Epithelial cell of esophagus (primary cell): ENCODE measurements at regions not wholly inside any gene's neighbourhood (a gene's known extent, or its start where the extent isn't known, plus 50 kb on each side); places are given as distances from the start of the nearest gene placed in this dataset.
"Not testable (repeated sequence)": the region's sequence is repeated elsewhere in the genome, so short reads cannot be mapped to it uniquely, and the experiment has no call there.

ENCODE experiments used
- DNase-seq: peaks from one replicate; pipeline ENCODE4 v3.0.0; 2010; ENCODE audit warnings: low read depth
- H3K4me3 ChIP-seq: 2 replicates; pipeline ENCODE4 v1.5.1; 2011; ENCODE audit warnings: mild to moderate bottlenecking, low read length, control low read depth
- TF ChIP-seq, protein P1 (sequence below): IDR thresholded peaks from 2 replicates; pipeline ENCODE4 v1.5.1; 2011; ENCODE audit warnings: low read depth, mild to moderate bottlenecking, low read length, control low read depth, inconsistent platforms; ENCODE audit not compliant: insufficient read depth; ENCODE audit errors: missing control alignments

- no peak for DNase-seq
- H3K4me3 ChIP-seq = no peak overlapping the region
- TF ChIP-seq, protein P1, sequence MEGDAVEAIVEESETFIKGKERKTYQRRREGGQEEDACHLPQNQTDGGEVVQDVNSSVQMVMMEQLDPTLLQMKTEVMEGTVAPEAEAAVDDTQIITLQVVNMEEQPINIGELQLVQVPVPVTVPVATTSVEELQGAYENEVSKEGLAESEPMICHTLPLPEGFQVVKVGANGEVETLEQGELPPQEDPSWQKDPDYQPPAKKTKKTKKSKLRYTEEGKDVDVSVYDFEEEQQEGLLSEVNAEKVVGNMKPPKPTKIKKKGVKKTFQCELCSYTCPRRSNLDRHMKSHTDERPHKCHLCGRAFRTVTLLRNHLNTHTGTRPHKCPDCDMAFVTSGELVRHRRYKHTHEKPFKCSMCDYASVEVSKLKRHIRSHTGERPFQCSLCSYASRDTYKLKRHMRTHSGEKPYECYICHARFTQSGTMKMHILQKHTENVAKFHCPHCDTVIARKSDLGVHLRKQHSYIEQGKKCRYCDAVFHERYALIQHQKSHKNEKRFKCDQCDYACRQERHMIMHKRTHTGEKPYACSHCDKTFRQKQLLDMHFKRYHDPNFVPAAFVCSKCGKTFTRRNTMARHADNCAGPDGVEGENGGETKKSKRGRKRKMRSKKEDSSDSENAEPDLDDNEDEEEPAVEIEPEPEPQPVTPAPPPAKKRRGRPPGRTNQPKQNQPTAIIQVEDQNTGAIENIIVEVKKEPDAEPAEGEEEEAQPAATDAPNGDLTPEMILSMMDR = no peak
These were observed 139.6 kb downstream of the CRLF2 start for GRCh38 chrX:1072637-1073377.

DNA sequence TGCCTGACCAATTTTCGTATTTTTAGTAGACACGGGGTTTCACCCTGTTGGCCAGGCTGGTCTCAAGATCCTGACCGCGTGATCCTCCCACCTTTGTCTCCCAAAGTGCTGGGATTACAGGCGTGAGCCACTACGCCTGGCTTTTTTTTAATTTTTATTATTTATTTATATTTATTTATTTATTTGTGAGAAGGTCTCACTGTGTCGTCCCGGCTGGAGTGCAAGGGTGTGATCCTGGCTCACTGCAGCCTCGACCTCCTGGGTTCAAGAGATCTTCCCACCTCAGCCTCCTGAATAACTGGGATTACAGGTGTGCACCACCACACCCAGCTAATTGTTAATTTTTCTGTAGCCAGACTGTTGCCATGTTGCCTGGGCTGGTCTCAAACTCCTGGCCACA lies 141.1 kb downstream of the CRLF2 start:
- DNase-seq = no peak
- TF ChIP-seq, protein P1 = no peak
- no peak overlapping the region for H3K4me3 ChIP-seq

- TF ChIP-seq, protein P1 = no peak
- no peak overlapping the region for H3K4me3 ChIP-seq
- no peak for DNase-seq
These were observed 150.1 kb downstream of the CRLF2 start for GRCh38 chrX:1062351-1062750.

- no peak overlapping the region for H3K4me3 ChIP-seq
- TF ChIP-seq, protein P1 = no peak
- no peak for DNase-seq
These were observed 151.9 kb downstream of the CRLF2 start for GRCh38 chrX:1060562-1060960.

DNA sequence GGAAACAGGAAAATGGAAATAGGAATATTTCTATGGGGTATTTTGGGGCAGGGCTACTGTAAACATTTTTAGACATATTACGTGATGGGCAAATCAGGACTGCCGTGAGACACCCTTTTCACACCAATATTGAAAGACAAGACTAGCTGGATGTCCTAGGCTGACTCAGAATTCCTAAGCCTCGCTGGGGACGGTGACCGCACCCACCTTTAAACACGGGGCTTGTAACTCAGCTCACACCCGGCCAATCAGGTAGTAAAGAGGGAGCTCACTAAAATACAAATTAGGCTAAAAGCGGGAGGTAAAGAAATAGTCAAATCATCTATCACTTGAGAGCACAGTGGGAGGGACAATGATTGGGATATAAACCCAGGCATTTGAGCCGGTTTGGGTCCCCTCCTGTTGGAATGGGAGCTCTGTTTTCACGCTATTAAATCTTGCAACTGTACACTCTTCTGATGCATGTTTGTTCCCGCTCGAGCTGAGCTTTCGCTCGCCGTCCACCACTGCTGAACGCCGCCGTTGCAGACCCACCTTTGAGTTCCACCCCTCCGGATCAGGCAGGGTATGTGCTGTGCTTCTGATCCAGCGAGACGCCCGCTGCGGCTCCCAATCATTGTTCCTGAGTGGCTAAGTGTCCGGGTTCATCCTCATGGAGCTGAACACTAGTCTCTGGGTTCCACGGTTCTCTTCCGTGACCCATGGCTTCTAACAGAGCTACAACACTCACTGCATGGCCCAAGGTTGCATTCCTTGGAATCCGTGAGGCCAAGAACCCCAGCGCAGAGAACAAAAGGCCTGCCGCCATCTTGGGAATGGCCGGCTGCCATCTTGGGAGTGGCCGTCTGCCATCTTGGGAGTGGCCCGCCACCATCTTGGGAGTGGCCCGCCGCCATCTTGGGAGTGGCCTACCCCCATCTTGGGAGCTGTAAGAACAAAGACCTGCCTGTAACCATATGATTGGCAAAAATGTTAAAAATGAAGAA lies 152.6 kb downstream of the CRLF2 start:
- DNase-seq = no peak
- no peak overlapping the region for H3K4me3 ChIP-seq
- TF ChIP-seq, protein P1 = no peak

GRCh38 chrX:1053600-1053999 lies 158.8 kb downstream of the CRLF2 start:
- not testable (repeated sequence) for DNase-seq, H3K4me3 ChIP-seq

GRCh38 chrX:1053072-1053471 lies 159.4 kb downstream of the CRLF2 start:
- no peak overlapping the region for H3K4me3 ChIP-seq

More at GRCh38 chrX:1053072-1053471, 159.4 kb downstream of the CRLF2 start:
- no peak for DNase-seq
- TF ChIP-seq, protein P1 = no peak
